ENCODE measurements at regions not wholly inside any gene's neighbourhood (a gene's known extent, or its start where the extent isn't known, plus 50 kb on each side); places are given as distances from the start of the nearest gene placed in this dataset.

DNA sequence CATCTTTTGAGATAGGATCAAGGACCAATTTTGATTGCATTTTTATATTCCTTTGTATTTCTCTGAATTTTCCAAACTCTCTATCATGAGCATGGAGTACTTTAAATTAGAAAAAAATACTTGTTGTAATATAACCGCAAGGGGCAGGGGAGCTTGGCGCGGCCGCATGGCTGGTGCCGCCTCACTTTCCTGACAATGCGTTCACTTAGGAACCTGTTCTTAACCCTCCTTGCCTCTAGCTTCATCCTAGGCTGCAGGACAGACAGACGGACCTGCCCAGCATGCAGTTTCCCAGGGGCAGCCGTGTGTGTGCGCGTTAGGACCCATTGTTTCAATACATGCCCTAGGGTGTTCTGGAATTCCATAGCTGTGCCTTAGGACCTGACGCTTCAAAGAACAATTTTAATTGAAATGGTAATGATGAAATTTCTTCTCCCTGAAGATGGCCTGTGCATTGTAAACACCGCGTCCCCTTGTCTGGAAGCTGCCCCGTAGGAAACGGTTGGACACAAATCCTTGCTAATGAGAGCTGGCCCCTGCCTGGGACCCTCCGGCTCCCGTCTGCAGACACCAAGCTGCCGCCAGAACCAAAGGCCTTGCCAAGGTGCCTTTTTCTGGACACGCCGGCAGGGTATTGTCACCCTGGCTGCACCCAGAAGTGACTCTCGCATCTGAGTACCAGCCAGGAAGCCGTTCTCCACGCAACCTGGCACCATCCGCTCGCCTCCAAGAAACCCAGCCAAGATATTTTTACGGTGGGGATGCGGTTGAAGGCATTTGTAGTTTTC, 466.4 kb downstream of the NPHP4 start:
- DNase-seq (ENCODE audit: low read depth in 3 of 3), result no peak

DNA sequence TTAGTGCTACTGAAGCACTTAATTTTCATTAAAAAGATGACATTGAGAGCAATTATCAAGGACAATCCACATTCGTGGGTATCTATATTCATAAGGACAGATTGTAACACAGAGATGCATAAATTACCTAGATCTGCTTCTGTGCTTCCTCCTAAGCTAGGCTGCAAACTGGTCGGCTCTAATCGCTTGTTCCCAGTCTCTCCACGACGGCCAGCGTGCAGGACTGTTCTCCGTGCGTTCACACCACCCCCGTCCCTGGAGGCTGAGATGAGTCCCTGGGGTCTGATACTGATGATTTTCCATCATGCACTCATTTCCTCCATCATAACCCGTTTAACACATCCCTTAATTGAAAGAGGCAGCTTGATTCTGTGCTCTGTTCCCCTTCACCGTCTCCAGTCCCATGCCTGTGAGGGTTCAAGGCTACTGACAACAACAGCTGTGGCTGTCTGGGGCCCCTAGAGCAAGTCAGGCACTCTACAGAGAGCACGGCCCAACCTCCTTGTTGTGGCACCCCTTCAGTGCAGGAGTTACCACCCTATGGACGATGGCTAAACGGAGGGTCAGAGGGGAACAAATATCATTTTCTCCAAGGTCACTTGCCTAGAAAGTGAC, 469.6 kb downstream of the NPHP4 start:
- no peak for DNase-seq (ENCODE audit: low read depth in 3 of 3)

DNA sequence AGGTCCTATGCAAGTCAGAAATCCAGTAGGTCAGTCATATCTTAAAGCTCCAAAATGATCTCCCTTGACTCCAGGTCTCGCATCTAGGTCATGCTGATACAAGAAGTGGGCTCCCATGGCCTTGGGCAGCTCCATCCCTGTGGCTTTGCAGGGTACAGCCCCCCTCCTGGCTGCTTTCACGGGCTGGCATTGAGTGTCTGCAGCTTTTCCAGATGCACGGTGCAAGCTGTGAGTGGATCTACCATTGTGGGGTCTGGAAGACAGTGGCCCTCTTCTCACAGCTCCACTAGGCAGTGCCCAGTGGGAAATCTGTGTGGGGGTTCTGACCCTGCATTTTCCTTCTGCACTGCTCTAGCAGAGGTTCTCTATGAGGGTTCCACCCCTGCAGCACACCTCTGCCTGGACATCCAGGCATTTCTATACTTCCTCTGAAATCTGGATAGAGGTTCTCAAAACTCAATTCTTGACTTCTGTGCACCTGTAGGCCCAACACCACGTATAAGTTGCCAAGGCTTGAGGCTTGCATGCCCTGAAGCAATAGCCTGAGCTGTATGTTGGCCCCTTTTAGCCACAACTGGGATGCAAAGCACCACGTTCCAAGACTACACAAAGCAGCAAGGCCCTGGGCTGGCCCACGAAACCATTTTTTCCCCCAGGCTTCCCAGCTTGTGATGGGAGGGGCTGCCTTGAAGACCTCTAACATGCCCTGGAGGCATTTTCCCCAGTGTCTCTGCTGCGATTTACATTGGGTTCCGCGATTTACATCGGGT, 472.7 kb downstream of the NPHP4 start:
- DNase-seq (ENCODE audit: low read depth in 3 of 3), result no peak

DNA sequence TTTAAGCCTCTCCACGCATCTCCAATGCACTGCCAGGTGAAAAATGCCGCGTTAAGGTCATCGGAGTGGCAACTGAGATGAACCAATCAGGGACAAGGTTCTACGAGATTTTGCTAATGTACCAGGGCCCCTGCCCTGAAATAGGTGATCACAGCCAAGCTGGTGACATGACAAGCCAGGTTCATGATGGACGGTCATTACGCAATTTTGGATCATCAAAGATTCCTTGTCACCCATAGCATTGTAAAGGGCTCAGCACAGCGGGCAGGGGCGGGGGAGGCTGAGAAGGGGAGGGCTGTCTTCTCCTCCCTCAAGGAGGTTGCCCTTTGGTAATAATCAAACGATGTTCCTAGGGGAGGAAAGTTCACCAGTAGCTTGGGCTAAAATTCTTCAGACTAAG, 475.5 kb downstream of the NPHP4 start:
- DNase-seq (ENCODE audit: low read depth in 3 of 3), result no peak

DNA sequence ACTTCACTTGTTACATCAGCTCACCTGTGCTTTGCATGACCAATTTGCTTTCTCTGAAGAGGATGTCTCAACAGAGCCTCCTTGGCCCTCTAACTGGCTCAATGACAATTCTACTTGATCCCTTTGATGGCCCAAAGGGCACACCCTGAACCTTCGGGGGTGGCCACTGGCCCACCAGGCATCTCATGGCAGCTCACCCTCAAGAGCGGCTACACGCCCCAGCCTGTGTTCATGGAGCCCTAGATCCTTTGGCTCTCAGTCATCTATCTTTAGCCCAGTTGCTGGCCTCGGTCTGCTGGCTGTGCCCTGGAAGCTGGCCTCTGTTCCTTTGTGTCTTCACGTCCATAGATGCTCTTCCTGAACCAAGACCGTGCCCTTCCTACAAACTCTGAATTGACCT, 476.7 kb downstream of the NPHP4 start:
- DNase-seq (ENCODE audit: low read depth in 3 of 3), result no peak

DNA sequence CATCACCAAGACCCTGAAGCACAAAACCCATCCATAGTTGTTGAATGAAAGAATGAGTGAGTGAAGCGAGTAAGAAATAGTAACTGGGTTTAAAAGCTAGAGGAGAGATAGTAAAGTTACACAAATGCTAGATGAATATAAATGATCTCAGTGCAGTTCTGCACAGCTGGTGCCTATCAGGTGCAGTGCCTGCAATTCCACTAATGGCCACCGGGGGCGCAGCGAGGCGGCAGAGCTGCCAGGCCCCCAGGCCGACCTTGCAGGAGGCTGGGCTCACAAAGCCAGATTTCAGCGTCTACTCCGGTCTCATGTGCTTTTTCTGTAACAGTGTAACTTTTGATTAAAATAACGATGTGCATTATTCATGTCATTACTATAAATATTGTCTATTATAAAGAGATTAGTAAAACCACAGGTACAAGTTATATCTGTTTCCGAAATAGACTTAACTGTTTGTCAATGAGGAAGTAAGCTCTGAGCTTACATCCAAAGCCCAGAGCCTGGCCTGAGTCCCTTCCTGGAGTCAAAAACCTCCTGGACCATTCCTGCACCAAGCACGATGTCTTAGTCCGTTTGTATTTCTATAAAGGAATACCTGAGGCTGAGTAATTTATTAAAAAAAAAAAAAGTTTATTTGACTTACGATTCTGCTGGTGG, 477.6 kb downstream of the NPHP4 start:
- DNase-seq (ENCODE audit: low read depth in 3 of 3), result peak; percentile 38 to 67 (median 49)

DNA sequence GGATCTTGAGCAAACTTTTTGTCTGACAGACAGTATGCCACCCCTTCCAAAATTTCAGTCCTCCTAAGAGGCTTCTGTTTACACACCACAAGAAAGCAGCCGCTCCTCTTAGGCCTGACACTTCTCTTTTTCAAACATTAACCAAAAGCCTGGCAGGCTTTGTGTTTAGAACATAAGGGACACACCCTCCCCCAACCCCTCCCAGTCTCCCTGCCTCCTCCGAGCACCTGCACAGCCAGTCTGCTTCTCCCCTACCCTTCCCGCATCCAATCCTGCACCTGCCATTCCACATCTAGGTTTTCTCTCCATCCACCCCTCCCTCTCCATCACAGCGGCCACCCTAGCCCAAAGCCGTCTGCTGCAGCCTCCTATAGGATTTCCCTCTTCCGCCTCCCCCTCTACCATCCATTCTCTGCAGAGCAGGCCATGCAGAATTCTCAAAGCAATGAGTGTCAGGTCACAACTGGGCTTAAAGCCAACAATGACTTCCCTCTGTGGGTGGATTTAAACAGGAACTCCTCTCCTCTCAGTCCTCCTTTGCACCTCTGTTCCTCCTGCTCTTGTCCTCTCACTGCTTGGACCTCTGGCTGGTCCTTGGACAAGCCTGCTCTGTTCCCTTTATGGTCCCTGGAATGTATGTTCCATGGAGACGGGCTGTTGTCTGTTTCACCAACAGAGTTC, 478.2 kb downstream of the NPHP4 start:
- no peak for DNase-seq (ENCODE audit: low read depth in 3 of 3)

DNA sequence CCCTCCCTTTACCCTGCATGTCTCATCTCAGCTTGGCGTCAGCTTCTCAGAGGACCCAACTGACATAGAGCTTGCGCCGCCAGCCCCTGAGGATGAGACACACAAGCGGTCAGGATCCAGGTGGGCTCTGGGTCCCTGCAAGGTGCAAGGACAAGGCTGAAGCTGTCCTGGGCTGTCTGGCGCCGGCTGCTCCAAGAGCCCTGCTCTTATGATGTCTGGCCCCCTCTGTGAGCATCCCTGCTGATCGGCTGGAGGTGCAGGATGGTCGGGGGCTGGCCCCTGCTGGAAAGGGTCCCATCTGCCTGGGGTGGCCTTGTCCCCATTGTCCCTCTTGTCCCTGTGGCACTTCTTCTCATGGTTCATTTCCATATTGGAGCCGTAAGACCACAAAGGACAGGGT, 479.0 kb downstream of the NPHP4 start:
- no peak for DNase-seq (ENCODE audit: low read depth in 3 of 3)

DNA sequence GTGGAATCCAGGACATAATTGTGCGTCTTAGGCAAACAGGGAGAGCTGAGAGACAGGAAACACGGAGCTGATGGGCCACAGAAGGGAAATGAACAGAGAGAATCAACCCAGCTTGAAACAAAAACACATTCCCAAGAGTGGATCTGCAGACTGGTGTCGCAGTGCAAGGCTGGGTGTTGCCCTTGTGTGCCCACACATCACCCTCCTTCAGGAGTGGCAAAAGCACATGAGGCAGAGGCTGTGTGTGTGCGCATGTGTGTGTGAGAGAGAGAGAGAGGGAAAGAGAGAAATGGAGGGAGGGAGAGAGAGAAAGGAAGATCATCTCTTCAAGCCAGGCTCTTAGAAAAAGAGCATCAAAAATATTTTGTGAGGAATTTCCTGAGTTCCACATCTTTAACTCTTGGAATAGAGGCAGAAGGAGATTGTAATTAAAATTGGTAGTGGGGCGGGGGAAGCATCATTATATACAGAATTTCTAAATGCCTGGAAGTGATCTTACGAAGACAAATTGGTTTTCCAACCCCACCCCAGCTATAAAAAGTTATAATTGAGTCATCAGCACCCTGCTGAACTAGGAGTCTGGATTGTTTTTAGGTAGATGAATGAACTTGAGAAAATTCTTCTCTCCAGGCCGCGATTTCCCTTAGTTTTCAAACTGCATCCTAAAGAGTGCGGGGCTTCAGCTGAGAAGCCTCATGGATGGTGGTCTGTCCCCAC, 480.7 kb downstream of the NPHP4 start:
- DNase-seq (ENCODE audit: low read depth in 3 of 3), result no peak

DNA sequence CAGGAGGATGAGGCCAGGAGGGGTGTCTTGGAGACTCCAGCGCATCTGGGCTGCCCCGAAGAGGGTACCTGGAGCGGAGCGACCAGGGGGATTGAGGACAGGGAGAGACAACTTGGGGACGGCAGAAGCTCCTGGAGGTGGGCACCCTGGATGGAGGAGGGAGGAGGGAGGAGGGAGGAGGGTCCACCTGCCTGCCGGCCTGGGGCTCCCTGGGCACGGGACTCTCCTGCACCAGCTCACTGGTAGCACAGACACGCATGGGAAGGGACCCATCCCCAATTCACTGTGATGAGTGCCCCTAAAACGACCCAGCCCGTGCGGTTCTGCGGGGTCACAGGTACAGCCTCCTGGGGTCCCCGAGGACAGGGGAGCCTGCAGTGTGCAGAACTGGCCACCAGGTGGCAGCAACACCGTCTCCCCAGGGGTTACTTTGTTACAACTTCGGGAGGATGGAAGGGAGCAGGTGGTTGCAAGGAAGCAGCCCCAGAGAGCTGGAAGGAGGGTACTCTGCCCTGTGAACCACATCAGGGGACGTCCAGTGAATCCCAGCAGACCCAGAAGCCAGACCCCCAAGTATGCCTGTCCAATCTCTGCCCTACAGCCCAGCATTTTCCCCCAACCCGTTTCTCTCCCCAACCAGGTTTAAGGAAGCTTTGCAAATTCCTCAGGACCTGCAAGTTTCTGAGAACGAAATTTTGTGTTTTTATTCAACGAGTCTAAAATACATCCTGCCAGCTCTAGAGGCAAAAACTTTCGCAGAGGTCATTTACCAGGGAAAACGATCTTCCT, 482.4 kb downstream of the NPHP4 start:
- DNase-seq (ENCODE audit: low read depth in 3 of 3), result peak; percentile 56 to 68 (median 57)

DNA sequence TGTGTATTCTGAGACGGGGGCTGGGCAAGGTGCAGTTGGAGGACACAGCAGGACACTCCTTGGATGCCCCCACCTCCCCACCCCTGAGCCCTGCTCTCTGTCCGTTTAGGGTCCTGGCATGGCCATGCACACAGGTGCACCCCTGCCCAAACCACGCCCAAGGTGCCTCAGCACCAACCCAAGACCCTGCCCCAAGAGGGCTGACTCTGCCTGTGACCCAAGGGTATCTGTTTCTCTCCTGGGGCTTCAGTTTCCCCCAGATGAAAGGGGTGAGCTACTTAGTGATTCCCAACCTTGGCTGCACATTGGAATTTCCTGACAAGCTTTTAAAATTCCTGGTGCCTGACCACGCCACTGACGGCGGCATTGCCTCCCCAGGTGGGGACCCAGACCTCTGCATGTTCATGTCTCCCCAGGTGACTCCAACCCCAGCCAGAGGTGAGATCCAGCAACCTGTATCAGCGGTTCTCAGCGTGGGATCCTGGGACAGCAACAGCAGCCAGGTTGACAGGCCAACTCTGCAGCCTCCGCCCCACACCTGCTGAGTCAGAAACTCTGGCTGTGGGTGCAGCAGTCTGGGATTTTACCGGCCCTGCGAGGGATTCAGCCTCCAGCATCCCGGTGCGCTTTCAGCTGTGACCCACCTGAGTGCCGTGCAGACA, 483.4 kb downstream of the NPHP4 start:
- DNase-seq (ENCODE audit: low read depth in 3 of 3), result no peak

DNA sequence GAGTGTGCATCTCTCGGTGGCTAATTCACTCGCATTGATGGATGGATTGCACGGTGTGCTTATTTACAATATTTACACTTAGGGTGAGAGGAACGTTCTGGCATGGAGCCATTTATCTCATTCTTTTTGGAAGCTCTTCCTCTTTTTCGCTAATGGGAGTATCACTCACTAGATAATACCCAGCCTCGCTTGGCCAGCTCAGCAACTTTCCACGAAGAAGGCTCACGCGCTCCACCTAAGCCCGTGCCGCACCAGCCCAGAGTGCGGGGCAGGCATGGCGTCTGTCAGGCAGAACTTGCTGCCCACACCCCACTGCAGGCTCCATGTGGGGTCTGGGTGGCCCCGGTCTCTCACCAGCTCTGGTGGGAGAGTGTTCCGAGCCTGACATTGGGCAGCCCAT, 484.9 kb downstream of the NPHP4 start:
- no peak for DNase-seq (ENCODE audit: low read depth in 3 of 3)

DNA sequence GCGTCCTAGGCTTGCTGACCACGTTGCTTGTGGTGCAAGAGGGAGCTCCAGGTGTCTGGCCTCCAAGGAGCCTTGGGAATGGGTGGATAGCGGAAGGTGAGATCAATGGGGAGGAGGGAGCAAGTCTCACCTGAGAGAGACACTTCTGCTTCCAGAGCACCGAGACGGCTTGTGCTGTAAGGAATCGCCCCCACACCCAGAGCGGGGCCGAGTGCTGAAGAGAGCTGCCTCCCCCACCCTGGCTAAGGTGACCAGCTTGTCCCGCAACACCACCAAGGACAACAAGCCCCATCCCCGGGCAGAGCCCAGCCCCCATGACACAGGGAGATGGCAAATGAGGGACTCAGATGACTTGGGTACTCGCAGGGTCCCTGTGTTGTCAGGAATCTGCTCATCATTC, 485.6 kb downstream of the NPHP4 start:
- DNase-seq (ENCODE audit: low read depth in 3 of 3), result no peak

DNA sequence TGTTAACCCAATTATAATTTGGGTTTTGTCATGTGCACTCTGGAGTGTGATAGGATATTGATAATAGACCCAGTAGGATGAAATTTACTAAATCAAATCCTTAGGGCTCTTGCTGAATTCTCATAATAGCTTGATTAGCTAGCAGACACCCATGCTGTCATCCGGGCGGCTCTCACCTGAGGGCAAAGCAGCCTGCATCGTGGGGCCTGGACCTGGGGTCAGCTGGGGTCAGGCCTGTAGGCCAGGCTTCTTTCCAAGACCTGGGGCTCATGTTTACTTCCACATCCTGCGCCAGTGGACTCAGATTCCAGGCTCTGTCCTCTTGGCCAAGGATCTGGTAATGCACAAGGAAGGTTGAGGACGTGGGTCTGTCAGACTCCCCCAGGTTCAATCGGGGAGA, 486.3 kb downstream of the NPHP4 start:
- DNase-seq (ENCODE audit: low read depth in 3 of 3), result no peak

DNA sequence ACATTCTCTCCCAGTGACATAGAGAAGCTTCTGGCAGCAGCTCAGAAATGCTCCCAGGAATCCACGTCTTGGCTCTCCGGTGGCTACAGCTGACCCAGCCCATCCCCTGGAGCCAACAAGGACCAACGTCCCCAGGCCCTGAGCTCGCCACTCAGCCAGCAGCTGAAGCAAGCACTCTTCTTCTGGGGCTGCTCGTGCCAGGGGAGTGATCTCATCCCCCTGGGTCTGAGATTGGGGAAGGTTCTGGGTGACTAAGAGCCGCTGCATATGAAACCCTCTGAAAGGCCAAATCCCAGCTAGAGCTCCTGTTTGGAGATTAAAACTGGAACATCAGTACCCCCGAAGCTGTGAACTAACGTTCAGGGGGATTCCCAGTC, 487.9 kb downstream of the NPHP4 start:
- no peak for DNase-seq (ENCODE audit: low read depth in 3 of 3)

DNA sequence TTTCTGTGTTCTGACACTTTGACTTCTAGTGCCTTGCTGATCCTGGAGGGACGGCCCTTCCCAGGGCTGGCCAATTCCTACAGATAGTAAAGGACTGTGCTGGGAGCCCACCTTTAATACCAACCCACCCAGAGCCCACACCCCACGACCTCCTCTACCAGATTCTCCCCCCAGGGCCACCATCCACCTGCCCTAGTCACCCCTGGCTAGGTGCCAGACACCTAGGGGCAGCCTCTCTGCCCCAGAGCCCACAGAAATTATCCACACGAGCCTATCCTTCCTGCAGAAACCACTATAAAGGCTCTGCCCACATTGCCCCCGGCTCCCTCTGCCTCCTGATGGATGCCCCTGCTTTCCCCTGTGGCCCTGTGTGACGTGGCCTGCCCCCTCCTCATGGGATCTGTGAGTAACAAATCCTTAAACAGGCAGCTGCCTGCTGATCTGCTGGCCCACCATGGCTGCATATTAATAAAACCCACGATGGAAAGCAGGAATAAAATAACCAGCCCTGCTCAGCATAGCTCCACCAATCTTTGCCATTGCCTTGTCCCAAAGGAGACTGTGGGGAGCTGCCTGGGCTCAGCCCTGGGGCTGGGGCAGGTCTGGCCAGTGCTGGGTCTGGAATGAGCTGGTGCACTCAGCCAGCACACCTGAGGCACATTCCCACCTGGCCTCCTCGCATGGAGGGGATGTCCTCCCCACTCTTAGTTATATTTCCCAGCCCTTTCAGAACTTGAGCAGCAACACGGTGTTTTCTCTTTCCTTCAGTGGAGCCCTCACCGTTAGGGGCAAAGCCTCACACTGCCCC, 488.5 kb downstream of the NPHP4 start:
- no peak for DNase-seq (ENCODE audit: low read depth in 3 of 3)

DNA sequence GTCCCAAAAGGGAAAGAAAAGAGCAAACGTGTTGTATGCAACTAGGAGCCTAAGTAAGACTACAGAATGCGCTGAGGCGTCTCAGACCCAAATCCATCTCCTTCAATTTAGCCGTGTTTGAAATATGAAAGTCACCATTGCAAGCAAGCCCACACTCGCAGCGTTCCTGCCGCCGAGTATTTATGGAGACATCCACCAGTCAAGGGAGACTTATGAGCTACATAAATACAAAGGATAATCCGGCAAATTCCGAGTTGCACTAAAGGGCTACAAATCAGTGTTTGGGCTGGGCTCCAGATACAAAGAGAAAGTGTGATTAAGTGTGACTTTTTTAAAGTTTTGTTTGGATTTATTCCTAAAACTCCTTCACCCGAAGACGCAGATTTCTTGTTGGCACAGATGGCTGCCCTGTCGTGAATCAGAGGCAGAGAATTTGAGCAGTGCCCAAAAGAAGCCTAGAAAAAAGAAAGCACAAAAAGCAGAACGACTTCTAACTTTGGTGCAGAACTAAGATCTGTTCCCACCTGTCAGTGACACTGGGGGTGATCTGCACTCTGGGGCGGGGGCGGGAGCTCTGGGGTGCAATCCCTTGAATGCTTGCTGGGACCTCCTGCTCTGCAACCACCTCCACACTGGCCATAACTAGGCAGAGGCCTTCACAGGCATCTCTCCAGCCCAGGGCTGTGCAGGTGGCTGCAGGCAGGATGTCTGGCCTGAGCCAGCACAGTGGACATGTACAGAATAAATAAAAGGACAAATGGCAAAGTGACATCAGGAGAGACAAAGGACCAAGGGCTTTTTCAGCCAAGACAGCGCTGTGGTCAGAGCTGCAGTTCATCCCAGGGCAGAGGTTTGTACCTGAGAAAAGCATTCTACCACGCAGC, 489.7 kb downstream of the NPHP4 start:
- DNase-seq (ENCODE audit: low read depth in 3 of 3), result no peak

Data from stimulated activated CD4-positive, alpha-beta T cell treated with anti-CD3 and anti-CD28 coated beads, TNF-alpha, amount 100 ng/mL, for 24 hours (primary cell).